ENCODE measurements at regions not wholly inside any gene's neighbourhood (a gene's known extent, or its start where the extent isn't known, plus 50 kb on each side); places are given as distances from the start of the nearest gene placed in this dataset.

DNA sequence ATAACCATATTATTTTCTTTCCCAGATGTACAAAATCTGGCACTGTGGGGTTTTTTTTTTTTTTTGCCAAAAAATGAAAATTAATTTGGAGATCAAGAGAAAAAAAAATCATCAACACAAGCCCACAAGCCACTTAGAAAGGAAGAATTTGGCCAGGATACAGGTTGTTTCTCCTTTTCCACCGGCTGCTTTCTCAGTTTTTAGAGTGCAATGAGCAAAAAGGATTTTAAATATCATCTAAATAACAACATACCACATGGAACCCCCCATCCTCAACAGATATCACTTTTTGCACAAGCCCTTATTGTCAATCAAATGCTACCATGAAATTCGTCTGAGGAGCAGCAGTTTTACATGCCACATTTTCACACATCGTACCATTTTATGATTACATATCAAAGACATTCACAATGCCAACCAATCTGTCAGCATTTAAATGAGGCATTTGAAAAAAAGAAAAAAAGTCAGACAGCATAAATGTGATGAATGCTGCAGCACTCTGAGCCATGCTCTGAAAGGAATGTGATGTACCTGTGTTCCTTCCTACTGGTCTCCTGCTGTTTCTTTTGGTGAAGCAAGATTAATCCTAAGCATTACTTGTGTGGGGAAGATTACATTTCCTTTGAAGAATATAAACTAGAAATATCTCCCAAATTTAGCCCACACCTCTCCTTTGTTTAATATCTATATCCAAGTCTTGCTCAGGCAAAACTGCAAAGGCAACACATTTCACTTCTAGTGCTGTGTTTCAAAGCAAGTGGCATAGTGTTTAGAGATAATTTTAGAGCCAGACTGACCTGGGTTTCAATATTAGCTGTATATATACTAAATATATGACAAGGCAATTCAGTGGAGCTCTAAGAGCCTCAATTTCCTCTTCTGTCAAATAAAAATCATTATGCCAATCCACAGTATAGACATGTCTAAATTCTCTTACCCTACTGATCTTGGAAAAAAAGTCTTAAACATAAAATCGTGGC, 391.3 kb downstream of the CMPK2 start:
- Histone ChIP-seq H3K4me3 (ENCODE audit: insufficient read depth, low read depth, low read length) (no peak overlapping the region), H3K27ac (ENCODE audit: low read depth, low read length) (no peak overlapping the region), H4K20me1 (ENCODE audit: insufficient read depth, low read length) (no peaks in the 10 kb centered on the region), H3K27me3 (ENCODE audit: insufficient read depth, low read length) (no peaks in the 10 kb centered on the region), H3K4me2 (ENCODE audit: low read length) (no peak overlapping the region), H3K79me2 (ENCODE audit: insufficient read depth, low read length) (no peaks in the 10 kb centered on the region), H2AFZ (ENCODE audit: low read depth, low read length) (no peak overlapping the region), H3K36me3 (ENCODE audit: insufficient read depth, low read length) (no peaks in the 10 kb centered on the region), H3K4me1 (ENCODE audit: insufficient read depth, low read length) (no peaks in the 10 kb centered on the region), H3K9me3 (ENCODE audit: insufficient read depth, low read depth, low read length) (peaks cover 2% of the 10 kb centered on the region), H3K9ac (ENCODE audit: low read length) (no peak overlapping the region)
- Mint-ChIP-seq H3K27ac (ENCODE audit: unreplicated experiment) (no peak overlapping the region), H3K27me3 (ENCODE audit: low read depth, unreplicated experiment) (no peaks in the 10 kb centered on the region), H3K4me3 (ENCODE audit: unreplicated experiment) (no peak overlapping the region), H3K4me1 (ENCODE audit: low read depth, unreplicated experiment) (peaks cover 5% of the 10 kb centered on the region), H3K36me3 (ENCODE audit: low read depth, unreplicated experiment) (no peaks in the 10 kb centered on the region), H3K9me3 (ENCODE audit: unreplicated experiment) (peaks cover 8% of the 10 kb centered on the region)
- TF ChIP-seq, protein P1, sequence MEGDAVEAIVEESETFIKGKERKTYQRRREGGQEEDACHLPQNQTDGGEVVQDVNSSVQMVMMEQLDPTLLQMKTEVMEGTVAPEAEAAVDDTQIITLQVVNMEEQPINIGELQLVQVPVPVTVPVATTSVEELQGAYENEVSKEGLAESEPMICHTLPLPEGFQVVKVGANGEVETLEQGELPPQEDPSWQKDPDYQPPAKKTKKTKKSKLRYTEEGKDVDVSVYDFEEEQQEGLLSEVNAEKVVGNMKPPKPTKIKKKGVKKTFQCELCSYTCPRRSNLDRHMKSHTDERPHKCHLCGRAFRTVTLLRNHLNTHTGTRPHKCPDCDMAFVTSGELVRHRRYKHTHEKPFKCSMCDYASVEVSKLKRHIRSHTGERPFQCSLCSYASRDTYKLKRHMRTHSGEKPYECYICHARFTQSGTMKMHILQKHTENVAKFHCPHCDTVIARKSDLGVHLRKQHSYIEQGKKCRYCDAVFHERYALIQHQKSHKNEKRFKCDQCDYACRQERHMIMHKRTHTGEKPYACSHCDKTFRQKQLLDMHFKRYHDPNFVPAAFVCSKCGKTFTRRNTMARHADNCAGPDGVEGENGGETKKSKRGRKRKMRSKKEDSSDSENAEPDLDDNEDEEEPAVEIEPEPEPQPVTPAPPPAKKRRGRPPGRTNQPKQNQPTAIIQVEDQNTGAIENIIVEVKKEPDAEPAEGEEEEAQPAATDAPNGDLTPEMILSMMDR (IDR thresholded peaks at IDR 0.05; ENCODE audit: insufficient read depth, low read depth, low read length), result no peak
- TF ChIP-seq EZH2 (IDR thresholded peaks at IDR 0.05; ENCODE audit: insufficient read depth, low read length), result no peak
- DNase-seq (ENCODE audit: low read depth) (no peak), FAIRE-seq (no peak)

DNA sequence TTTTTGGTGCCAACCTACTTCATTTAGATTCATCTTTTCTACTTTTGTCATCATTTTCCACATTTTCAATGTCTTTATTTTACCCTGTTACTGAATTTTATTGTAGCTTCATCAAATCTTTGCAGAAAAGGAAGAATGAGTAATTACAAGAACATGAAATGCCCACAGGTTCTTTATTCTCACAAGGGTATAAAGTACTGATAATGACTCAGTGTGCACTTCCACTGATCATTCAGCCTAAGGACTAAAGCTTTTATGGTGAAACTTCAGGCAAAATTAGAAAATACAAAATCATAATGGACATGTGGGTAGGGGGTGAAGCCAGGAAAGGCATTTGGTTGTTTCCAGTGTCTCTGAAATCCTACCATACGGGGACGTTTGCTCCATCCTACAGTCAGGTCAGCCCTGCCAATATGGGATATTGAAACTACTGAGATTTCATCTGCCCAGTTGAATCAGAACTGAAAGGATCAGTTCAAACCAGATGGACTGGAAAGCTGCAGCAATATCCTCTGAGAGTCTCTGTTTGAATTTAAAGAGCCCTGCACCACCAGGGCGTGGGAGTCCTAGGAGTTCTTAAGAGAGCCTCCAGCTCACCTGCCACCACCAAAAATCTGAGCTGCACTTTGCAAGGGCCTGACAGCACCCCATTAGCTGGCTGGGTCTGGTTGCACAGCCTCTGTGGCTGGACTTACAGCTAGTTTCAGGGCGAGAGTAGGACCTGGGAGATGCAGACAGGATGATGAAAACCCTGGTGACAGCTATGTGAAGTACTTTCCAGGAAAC, 390.4 kb downstream of the CMPK2 start:
- H3K4me1 ChIP-seq (ENCODE audit: insufficient read depth, low read length), result no peaks in the 10 kb centered on the region
- peaks cover 2% of the 10 kb centered on the region for H3K9me3 ChIP-seq (ENCODE audit: insufficient read depth, low read depth, low read length)
- H3K79me2 ChIP-seq (ENCODE audit: insufficient read depth, low read length), result no peaks in the 10 kb centered on the region
- H3K4me2 ChIP-seq (ENCODE audit: low read length), result no peak overlapping the region
- H3K4me3 ChIP-seq (ENCODE audit: insufficient read depth, low read depth, low read length), result no peak overlapping the region
- H3K27me3 ChIP-seq (ENCODE audit: insufficient read depth, low read length), result no peaks in the 10 kb centered on the region
- H3K36me3 Mint-ChIP-seq (ENCODE audit: low read depth, unreplicated experiment), result no peaks in the 10 kb centered on the region
- H3K36me3 ChIP-seq (ENCODE audit: insufficient read depth, low read length), result no peaks in the 10 kb centered on the region
- H3K4me1 Mint-ChIP-seq (ENCODE audit: low read depth, unreplicated experiment), result peaks cover 5% of the 10 kb centered on the region
- H3K4me3 Mint-ChIP-seq (ENCODE audit: unreplicated experiment), result no peak overlapping the region
- peaks cover 13% of the 10 kb centered on the region for H3K9me3 Mint-ChIP-seq (ENCODE audit: unreplicated experiment)
- H4K20me1 ChIP-seq (ENCODE audit: insufficient read depth, low read length), result no peaks in the 10 kb centered on the region
- no peak overlapping the region for H3K27ac Mint-ChIP-seq (ENCODE audit: unreplicated experiment)
- TF ChIP-seq EZH2 (IDR thresholded peaks at IDR 0.05; ENCODE audit: insufficient read depth, low read length), result no peak
- TF ChIP-seq, protein P1 (IDR thresholded peaks at IDR 0.05; ENCODE audit: insufficient read depth, low read depth, low read length), result no peak
- no peaks in the 10 kb centered on the region for H3K27me3 Mint-ChIP-seq (ENCODE audit: low read depth, unreplicated experiment)
- DNase-seq (ENCODE audit: low read depth) (no peak), FAIRE-seq (no peak)
- H2AFZ ChIP-seq (ENCODE audit: low read depth, low read length), result no peak overlapping the region
- H3K27ac ChIP-seq (ENCODE audit: low read depth, low read length), result no peak overlapping the region
- no peak overlapping the region for H3K9ac ChIP-seq (ENCODE audit: low read length)
